ENCODE measurements at regions not wholly inside any gene's neighbourhood (a gene's known extent, or its start where the extent isn't known, plus 50 kb on each side); places are given as distances from the start of the nearest gene placed in this dataset.

GRCh38 chr5:88377705-88378656 lies 109.3 kb upstream of the TMEM161B start:
- peaks cover 0 to 20% (median 0%) of the 10 kb centered on the region in 4 experiments for H3K4me1 ChIP-seq (ENCODE audit: control extremely low read depth in 1 of 4, control insufficient read depth in 4 of 4, insufficient read depth in 4 of 4, low read length in 3 of 4)
- DNase-seq = no peak
- H3K9me3 ChIP-seq (ENCODE audit: control extremely low read depth in 1 of 5, control insufficient read depth in 4 of 5, insufficient read depth in 2 of 5, low read depth in 1 of 5, low read length in 4 of 5) = peaks cover 0 to 1% (median 0%) of the 10 kb centered on the region in 5 experiments
- H3K36me3 ChIP-seq (ENCODE audit: control insufficient read depth in 4 of 4, insufficient read depth in 4 of 4, low read length in 3 of 4) = no peaks in the 10 kb centered on the region
- H3K27ac ChIP-seq (ENCODE audit: insufficient read depth in 1 of 2, low read depth in 1 of 2, low read length in 2 of 2, poor library complexity in 1 of 2, severe bottlenecking in 2 of 2) = no peak overlapping the region
- CTCF ChIA-PET = interaction anchor here (0.6 to 0.8 kb wide), 2 partner anchors 15 to 274 kb away, joined by 3 read pairs; no protein-coding TSS in a partner anchor
- WGBS (ENCODE audit: insufficient coverage) = 16% methylated on average over 4 of the region's 4 CpGs
- no peak overlapping the region for H3K4me3 ChIP-seq (ENCODE audit: control insufficient read depth in 1 of 7, extremely low read depth in 1 of 7, insufficient read depth in 4 of 7, low read depth in 2 of 7, low read length in 6 of 7)
- H3K27me3 ChIP-seq (replicated peaks in 2 of 5; ENCODE audit: control insufficient read depth in 4 of 5, insufficient read depth in 5 of 5, low read length in 4 of 5) = no peaks in the 10 kb centered on the region
- POLR2A ChIA-PET = no interaction called here

- Histone ChIP-seq H3K27me3 (replicated peaks in 2 of 5; ENCODE audit: control insufficient read depth in 4 of 5, insufficient read depth in 5 of 5, low read length in 4 of 5) (no peaks in the 10 kb centered on the region), H3K36me3 (ENCODE audit: control insufficient read depth in 4 of 4, insufficient read depth in 4 of 4, low read length in 3 of 4) (no peaks in the 10 kb centered on the region), H3K27ac (ENCODE audit: insufficient read depth in 1 of 2, low read depth in 1 of 2, low read length in 2 of 2, poor library complexity in 1 of 2, severe bottlenecking in 2 of 2) (no peak overlapping the region), H3K4me3 (ENCODE audit: control insufficient read depth in 1 of 7, extremely low read depth in 1 of 7, insufficient read depth in 4 of 7, low read depth in 2 of 7, low read length in 6 of 7) (no peak overlapping the region), H3K9me3 (ENCODE audit: control extremely low read depth in 1 of 5, control insufficient read depth in 4 of 5, insufficient read depth in 2 of 5, low read depth in 1 of 5, low read length in 4 of 5) (peaks cover 0 to 1% (median 0%) of the 10 kb centered on the region in 5 experiments), H3K4me1 (ENCODE audit: control extremely low read depth in 1 of 4, control insufficient read depth in 4 of 4, insufficient read depth in 4 of 4, low read length in 3 of 4) (peaks cover 0 to 20% (median 0%) of the 10 kb centered on the region in 4 experiments)
- ChIA-PET POLR2A (no interaction called here), CTCF (interaction anchor here (0.6 kb wide), 1 partner anchor 274 kb away, joined by 3 read pairs; no protein-coding TSS in a partner anchor)
- 100% methylated on average over 1 of the region's 2 CpGs for WGBS (ENCODE audit: insufficient coverage)
- DNase-seq = no peak
Measured at GRCh38 chr5:88377240-88377639, 108.6 kb upstream of the TMEM161B start.

DNA sequence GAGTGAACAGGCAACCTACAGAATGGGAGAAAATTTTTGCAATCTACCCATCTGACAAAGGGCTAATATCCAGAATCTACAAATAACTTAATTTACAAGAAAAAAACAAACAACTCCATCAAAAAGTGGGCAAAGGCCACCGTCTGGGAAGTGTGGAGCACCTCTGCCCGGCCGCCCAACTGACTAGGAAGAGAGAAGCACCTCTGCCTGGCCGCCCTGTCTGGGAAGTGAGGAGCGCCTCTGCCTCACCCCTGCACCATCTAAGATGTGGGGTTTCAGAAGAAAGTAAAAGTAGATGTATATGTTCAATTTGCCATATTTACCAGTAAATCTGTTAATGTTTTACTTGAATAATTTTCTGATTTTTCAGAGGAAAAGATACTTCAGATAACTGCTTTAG lies 108.1 kb upstream of the TMEM161B start:
- H3K36me3 ChIP-seq (ENCODE audit: control insufficient read depth in 4 of 4, insufficient read depth in 4 of 4, low read length in 3 of 4) = no peaks in the 10 kb centered on the region
- DNase-seq = no peak
- H3K27ac ChIP-seq (ENCODE audit: insufficient read depth in 1 of 2, low read depth in 1 of 2, low read length in 2 of 2, poor library complexity in 1 of 2, severe bottlenecking in 2 of 2) = no peak overlapping the region
- ChIA-PET CTCF (interaction anchor here (0.6 kb wide), 1 partner anchor 275 kb away, joined by 3 read pairs; no protein-coding TSS in a partner anchor), POLR2A (no interaction called here)
- 95% methylated on average over 3 of the region's 5 CpGs for WGBS (ENCODE audit: insufficient coverage)
- no peaks in the 10 kb centered on the region for H3K27me3 ChIP-seq (replicated peaks in 2 of 5; ENCODE audit: control insufficient read depth in 4 of 5, insufficient read depth in 5 of 5, low read length in 4 of 5)
- H3K4me3 ChIP-seq (ENCODE audit: control insufficient read depth in 1 of 7, extremely low read depth in 1 of 7, insufficient read depth in 4 of 7, low read depth in 2 of 7, low read length in 6 of 7) = no peak overlapping the region
- peaks cover 0 to 1% (median 0%) of the 10 kb centered on the region in 5 experiments for H3K9me3 ChIP-seq (ENCODE audit: control extremely low read depth in 1 of 5, control insufficient read depth in 4 of 5, insufficient read depth in 2 of 5, low read depth in 1 of 5, low read length in 4 of 5)
- H3K4me1 ChIP-seq (ENCODE audit: control extremely low read depth in 1 of 4, control insufficient read depth in 4 of 4, insufficient read depth in 4 of 4, low read length in 3 of 4) = peaks cover 0 to 20% (median 0%) of the 10 kb centered on the region in 4 experiments

DNA sequence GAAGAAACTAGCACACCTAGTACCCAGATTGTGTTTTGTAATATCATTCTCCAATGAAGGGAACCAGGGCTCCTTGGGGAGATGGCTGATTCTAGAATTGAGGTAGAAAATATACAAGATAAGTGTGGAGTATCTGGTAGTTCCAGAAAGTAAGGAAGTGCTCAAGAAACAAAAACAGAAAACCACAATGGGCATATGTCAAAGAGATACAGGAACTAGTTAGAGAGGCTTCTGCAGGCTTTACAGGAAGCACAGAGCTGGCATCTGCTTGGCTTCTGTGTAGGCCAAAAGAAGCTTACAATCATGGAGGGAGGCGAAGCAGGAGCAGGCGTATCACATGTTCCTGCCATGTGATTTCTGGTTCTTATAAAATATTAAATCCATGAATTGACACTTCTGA lies 105.7 kb upstream of the TMEM161B start:
- no peak for DNase-seq
- ChIA-PET POLR2A (no interaction called here), CTCF (no interaction called here)
- Histone ChIP-seq H3K4me3 (ENCODE audit: control insufficient read depth in 1 of 7, extremely low read depth in 1 of 7, insufficient read depth in 4 of 7, low read depth in 2 of 7, low read length in 6 of 7) (no peak overlapping the region), H3K27ac (ENCODE audit: insufficient read depth in 1 of 2, low read depth in 1 of 2, low read length in 2 of 2, poor library complexity in 1 of 2, severe bottlenecking in 2 of 2) (no peak overlapping the region), H3K27me3 (replicated peaks in 2 of 5; ENCODE audit: control insufficient read depth in 4 of 5, insufficient read depth in 5 of 5, low read length in 4 of 5) (peaks cover 0 to 3% (median 0%) of the 10 kb centered on the region in 5 experiments), H3K9me3 (ENCODE audit: control extremely low read depth in 1 of 5, control insufficient read depth in 4 of 5, insufficient read depth in 2 of 5, low read depth in 1 of 5, low read length in 4 of 5) (no peaks in the 10 kb centered on the region), H3K4me1 (ENCODE audit: control extremely low read depth in 1 of 4, control insufficient read depth in 4 of 4, insufficient read depth in 4 of 4, low read length in 3 of 4) (peaks cover 0 to 20% (median 0%) of the 10 kb centered on the region in 4 experiments), H3K36me3 (ENCODE audit: control insufficient read depth in 4 of 4, insufficient read depth in 4 of 4, low read length in 3 of 4) (no peaks in the 10 kb centered on the region)
- WGBS (ENCODE audit: insufficient coverage) = no CpG with 5 or more reads among the region's 2 CpGs

DNA sequence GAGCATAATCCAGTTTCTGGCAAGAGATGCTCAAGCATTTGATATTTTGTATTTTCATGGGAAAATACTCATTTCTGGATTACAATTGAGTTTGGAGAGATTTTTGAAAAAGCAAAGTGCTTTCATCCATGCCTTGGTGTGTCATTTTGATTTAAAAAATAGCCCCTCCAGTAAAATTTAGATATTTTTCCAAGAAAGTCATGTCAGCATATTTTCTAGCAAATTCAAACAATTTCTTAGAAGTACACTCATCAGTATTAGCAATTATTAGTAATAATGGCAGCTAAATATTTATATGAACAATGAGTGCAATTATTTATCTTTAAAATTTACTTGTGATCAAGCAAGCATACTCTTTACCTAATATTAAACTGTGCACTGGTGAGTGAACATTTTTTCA lies 102.2 kb upstream of the TMEM161B start:
- DNase-seq = no peak
- no peaks in the 10 kb centered on the region for H3K36me3 ChIP-seq (ENCODE audit: control insufficient read depth in 4 of 4, insufficient read depth in 4 of 4, low read length in 3 of 4)
- H3K9me3 ChIP-seq (ENCODE audit: control extremely low read depth in 1 of 5, control insufficient read depth in 4 of 5, insufficient read depth in 2 of 5, low read depth in 1 of 5, low read length in 4 of 5) = no peaks in the 10 kb centered on the region
- peaks cover 0 to 9% (median 0%) of the 10 kb centered on the region in 4 experiments for H3K4me1 ChIP-seq (ENCODE audit: control extremely low read depth in 1 of 4, control insufficient read depth in 4 of 4, insufficient read depth in 4 of 4, low read length in 3 of 4)
- H3K4me3 ChIP-seq (ENCODE audit: control insufficient read depth in 1 of 7, extremely low read depth in 1 of 7, insufficient read depth in 4 of 7, low read depth in 2 of 7, low read length in 6 of 7) = no peak overlapping the region
- peaks cover 0 to 5% (median 0%) of the 10 kb centered on the region in 5 experiments for H3K27me3 ChIP-seq (replicated peaks in 2 of 5; ENCODE audit: control insufficient read depth in 4 of 5, insufficient read depth in 5 of 5, low read length in 4 of 5)
- ChIA-PET CTCF (no interaction called here), POLR2A (no interaction called here)
- no peak overlapping the region for H3K27ac ChIP-seq (ENCODE audit: insufficient read depth in 1 of 2, low read depth in 1 of 2, low read length in 2 of 2, poor library complexity in 1 of 2, severe bottlenecking in 2 of 2)

DNA sequence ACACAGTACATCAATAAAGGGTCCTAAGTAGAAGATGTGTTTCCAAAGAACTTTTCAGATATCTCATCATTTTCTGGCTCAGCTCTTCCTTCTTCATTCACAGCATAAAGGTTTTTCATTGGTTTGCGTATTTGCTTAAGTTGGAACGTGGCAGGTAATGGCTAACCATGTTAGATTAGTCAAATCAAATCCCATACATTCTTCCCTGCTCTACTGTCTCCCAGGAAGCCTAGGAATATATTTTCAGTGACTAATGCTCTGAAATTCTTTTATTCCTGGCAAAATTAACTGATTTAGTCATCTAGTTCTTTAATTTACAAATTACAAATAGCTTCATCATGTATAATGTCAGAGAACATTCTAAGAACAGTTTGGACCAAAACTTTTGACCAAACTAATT lies 99.6 kb upstream of the TMEM161B start:
- H3K4me3 ChIP-seq (ENCODE audit: control insufficient read depth in 1 of 7, extremely low read depth in 1 of 7, insufficient read depth in 4 of 7, low read depth in 2 of 7, low read length in 6 of 7) = no peak overlapping the region
- no peak for DNase-seq
- H3K27ac ChIP-seq (ENCODE audit: insufficient read depth in 1 of 2, low read depth in 1 of 2, low read length in 2 of 2, poor library complexity in 1 of 2, severe bottlenecking in 2 of 2) = no peak overlapping the region
- H3K9me3 ChIP-seq (ENCODE audit: control extremely low read depth in 1 of 5, control insufficient read depth in 4 of 5, insufficient read depth in 2 of 5, low read depth in 1 of 5, low read length in 4 of 5) = no peaks in the 10 kb centered on the region
- WGBS (ENCODE audit: insufficient coverage) = no CpG with 5 or more reads among the region's 2 CpGs
- no peaks in the 10 kb centered on the region for H3K36me3 ChIP-seq (ENCODE audit: control insufficient read depth in 4 of 4, insufficient read depth in 4 of 4, low read length in 3 of 4)
- POLR2A ChIA-PET = interaction anchor here (0.6 kb wide), 1 partner anchor 30 kb away, joined by 4 read pairs; no protein-coding TSS in a partner anchor
- no peaks in the 10 kb centered on the region for H3K4me1 ChIP-seq (ENCODE audit: control extremely low read depth in 1 of 4, control insufficient read depth in 4 of 4, insufficient read depth in 4 of 4, low read length in 3 of 4)
- H3K27me3 ChIP-seq (replicated peaks in 2 of 5; ENCODE audit: control insufficient read depth in 4 of 5, insufficient read depth in 5 of 5, low read length in 4 of 5) = peaks cover 0 to 5% (median 0%) of the 10 kb centered on the region in 5 experiments
- CTCF ChIA-PET = interaction anchor here (0.6 to 0.7 kb wide), 2 partner anchors 88 to 95 kb away, joined by 3 read pairs; no protein-coding TSS in a partner anchor

DNA sequence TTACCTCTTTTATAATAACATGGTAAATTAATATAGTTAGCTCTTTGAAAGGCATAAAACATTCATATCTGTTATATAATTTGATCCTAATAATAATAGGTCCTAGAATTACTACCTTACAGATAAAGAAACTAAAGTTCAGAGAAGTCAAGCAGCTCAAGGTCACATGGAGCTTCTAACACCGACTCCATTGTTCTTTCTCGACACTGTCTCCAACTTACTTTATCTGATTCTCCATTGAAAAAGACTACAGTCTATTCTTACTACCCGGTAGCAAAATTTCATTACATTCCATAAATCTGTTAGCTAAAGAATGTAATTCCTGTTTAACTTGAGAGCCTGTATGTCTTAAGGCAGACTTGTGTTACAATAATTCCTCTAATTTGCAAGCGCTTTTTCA lies 96.3 kb upstream of the TMEM161B start:
- no peak overlapping the region for H3K27ac ChIP-seq (ENCODE audit: insufficient read depth in 1 of 2, low read depth in 1 of 2, low read length in 2 of 2, poor library complexity in 1 of 2, severe bottlenecking in 2 of 2)
- 83% methylated on average over 2 of the region's 4 CpGs for WGBS (ENCODE audit: insufficient coverage)
- no peak for DNase-seq
- ChIA-PET POLR2A (no interaction called here), CTCF (interaction anchor here (1.1 kb wide), 1 partner anchor 16 kb away, joined by 3 read pairs; no protein-coding TSS in a partner anchor)
- no peaks in the 10 kb centered on the region for H3K4me1 ChIP-seq (ENCODE audit: control extremely low read depth in 1 of 4, control insufficient read depth in 4 of 4, insufficient read depth in 4 of 4, low read length in 3 of 4)
- H3K9me3 ChIP-seq (ENCODE audit: control extremely low read depth in 1 of 5, control insufficient read depth in 4 of 5, insufficient read depth in 2 of 5, low read depth in 1 of 5, low read length in 4 of 5) = no peaks in the 10 kb centered on the region
- no peak overlapping the region for H3K4me3 ChIP-seq (ENCODE audit: control insufficient read depth in 1 of 7, extremely low read depth in 1 of 7, insufficient read depth in 4 of 7, low read depth in 2 of 7, low read length in 6 of 7)
- no peaks in the 10 kb centered on the region for H3K36me3 ChIP-seq (ENCODE audit: control insufficient read depth in 4 of 4, insufficient read depth in 4 of 4, low read length in 3 of 4)
- peaks cover 0 to 5% (median 0%) of the 10 kb centered on the region in 5 experiments for H3K27me3 ChIP-seq (replicated peaks in 2 of 5; ENCODE audit: control insufficient read depth in 4 of 5, insufficient read depth in 5 of 5, low read length in 4 of 5)

All from common myeloid progenitor, CD34-positive (primary cell).